EH (cell line): ENCODE measurements at regions not wholly inside any gene's neighbourhood (a gene's known extent, or its start where the extent isn't known, plus 50 kb on each side); places are given as distances from the start of the nearest gene placed in this dataset.

Experiments used
- DNase-seq: peaks from one replicate; pipeline ENCODE4 v3.0.0-alpha.2; 2015; ENCODE audit warnings: low read depth

DNA sequence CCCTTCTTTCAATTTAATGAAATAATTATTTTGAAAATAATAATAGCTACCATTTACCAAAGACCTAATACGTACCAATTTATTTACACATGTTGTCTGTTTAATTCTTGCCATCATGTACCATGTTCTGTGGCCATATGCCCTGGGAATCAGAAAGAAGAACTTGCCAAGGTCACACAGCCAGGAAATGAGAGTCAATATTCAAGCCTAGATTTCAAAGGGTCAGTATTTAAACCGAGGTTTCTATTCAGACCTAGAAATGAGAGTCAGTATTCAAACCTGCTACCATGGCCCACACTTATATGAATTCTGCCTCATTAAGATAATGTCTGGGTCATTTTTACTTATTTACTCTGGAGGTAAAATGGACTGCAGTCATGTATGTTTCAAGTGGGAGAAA is 103.6 kb upstream of the TBL1XR1 start:
- DNase-seq = no peak

DNA sequence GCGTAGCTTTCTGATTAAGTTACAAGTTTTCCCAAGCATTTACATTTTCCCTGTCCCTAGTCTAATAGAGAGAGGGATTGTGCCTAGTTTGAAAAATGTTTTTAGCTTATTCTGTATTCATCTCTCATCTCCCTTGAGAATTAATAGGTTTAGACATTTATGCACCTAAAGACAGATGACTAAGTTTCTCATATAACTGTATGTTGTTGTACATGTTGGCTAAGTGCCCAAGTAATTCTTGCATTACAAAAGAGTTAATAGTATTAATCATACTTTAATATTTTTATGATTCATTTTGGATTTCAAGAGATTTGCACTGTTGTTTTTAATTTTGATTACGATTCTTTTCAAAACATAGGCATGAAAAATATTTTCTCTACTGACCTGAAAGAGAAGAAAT is 109.0 kb upstream of the TBL1XR1 start:
- DNase-seq = peak; percentile 46

DNA sequence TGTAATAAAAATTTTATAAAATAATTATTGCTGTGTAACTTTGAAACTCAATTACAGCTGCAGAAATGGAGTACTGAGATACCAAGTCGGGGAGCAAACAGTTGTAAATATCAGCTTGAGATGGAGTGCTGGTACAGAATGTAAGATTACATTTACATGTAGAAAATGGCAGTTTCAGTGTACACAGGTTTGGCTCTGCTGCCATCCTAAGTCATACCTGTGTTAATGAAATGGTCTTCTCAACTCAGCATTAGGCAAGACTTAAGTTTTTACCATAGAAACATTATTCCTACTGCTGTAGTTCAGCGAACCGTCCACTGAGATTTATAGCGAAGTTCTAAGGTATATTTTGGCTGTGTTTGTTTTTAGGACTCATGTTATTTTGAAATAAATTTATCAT is 110.1 kb upstream of the TBL1XR1 start:
- DNase-seq = no peak

DNA sequence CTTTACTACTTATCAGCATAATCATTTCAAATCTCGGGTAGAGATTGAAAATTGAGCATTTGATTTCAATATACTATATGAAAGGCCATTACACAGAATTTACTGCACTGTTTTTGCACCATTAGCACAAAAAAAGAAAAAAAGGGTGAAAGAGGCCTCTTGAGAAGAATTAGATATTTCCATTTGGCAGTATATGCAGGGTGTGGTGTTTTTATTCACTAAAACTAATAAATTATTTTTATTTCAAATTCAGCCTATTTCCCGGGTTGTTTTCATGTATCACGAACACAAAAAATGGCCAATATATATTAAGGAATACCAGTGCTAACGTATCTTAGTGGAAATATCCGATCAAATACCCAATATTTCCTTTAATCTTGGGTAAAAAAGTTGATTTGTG is 110.5 kb upstream of the TBL1XR1 start:
- no peak for DNase-seq

DNA sequence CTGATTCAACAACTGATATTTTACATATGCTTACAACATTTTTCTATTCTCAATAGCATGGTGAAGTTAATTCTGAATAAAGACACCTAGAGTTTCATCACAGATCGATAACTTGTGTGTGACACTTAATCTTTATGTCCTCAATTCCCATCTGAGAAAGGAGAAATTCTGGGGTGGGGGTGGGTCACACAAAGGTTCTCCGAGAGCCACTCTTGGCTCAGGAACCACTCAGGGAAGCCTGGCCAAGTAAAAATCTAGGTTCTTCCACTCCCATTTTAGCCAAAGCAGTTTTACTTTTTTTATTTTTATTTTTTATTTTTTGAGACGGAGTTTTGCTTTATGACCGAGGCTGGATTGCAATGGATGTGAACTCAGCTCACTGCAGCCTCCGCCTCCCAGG is 111.0 kb upstream of the TBL1XR1 start:
- no peak for DNase-seq

DNA sequence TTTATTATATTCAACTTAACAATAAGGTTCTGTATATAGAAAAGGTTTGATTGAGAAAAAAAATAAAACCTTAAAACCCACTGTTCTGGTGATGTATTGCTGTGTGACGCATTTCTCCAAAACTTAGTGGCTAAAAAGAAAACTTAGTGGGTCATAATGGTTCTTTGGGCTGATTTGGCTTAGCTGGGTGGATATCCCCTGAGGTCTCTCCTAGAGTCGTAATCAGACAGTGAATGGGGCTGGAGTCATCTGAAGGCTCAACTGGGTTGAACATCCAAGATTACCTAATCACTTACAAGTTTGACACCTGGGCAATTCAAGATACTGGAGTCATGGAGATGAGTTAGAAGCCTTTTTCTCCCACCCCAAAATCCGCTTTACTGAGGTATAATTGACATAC is 111.6 kb upstream of the TBL1XR1 start:
- no peak for DNase-seq

DNA sequence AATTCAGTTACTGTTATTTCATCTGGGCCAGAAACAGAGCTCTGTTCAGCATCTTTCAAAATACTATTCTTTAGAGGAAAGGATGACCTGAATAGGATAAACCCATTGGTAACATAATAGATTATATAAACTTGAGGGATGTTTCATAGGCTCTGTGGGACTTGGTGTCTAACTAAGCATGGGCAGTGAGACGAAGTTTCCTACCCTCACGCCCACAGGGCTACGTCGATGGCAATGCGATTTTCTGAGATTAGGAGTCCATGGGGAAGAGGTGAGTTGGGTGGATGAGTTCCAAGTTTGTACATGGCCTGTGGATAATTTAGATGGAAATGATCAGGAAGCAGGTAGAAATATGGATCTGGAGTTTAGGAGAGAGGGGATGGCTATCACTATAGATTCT is 115.2 kb upstream of the TBL1XR1 start:
- no peak for DNase-seq

DNA sequence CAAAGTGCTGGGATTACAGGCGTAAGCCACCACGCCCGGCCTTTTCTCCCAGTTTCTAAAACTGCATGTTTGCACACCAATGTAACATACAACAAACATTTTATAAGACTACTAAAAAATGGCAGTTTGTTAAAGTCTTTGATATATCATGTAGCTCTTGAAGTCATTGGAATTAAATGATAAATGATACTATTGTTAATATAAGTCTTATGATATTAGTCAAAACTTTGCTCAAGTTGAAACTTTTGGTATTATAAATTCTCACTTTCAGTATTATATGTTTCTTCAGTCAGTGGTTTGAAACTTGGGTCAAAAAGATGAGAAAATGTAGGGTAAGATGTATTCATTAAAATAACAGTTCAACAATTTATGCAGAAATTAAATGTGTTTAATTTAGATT is 117.6 kb upstream of the TBL1XR1 start:
- DNase-seq = no peak

DNA sequence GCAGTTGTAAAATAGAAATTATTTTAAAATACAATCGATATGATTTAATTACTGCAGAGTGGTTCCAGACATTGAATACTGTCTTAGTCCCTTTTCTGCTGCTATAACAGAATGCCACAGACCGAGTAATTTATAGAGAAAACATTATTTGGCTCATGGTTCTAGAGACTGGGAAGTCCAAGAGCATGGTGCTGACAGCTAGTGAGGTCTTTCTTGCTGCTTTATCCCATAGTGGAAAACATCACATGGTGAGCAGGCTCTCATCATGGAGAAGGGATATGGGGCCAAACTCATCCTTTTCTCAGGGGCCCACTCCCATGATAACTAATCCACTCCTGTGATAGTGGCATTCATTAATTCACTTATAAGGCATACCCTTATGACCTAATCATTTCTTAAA is 120.0 kb upstream of the TBL1XR1 start:
- no peak for DNase-seq

DNA sequence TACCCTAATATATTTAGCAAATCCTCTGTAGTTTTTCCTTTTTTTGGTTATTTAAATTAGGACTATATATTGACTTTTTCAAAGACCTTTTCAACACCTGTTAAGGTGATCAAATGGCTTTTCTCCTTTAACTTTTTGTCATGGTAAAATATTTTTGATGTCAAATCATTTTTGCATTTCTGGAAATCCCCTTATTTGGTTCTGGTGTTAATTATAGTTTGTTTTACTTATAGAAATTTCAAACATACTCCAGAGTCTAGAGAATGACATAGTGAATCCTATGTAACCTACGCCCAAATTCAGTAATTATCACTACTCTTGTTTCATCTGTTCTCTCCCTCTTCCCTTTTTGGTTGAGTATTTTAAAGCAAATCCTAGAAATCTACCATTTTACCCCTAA is 121.3 kb upstream of the TBL1XR1 start:
- DNase-seq = no peak

DNA sequence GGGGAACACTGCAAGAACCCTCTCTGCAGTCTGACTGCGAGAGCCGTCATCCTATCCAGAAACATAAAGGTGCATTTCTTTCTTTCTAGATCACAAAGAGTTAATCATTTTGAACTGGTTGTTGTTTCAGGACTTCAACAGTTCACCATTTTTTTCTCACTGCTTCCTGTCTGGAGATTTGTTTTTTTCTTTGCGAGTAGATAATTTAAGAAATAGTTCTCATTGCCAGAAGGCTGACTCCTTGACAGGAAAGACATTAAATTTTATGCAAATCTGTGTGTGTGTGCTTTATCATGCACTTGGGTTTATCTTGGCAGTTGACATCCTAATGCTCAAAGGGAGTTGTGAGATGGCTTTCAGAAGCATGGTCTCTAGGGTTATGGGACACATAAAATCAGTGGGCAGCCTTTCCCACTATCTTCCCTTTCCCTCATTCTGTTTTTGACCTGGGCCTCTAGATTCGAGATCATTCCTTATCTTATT is 123.5 kb upstream of the TBL1XR1 start:
- DNase-seq = peak; percentile 88

DNA sequence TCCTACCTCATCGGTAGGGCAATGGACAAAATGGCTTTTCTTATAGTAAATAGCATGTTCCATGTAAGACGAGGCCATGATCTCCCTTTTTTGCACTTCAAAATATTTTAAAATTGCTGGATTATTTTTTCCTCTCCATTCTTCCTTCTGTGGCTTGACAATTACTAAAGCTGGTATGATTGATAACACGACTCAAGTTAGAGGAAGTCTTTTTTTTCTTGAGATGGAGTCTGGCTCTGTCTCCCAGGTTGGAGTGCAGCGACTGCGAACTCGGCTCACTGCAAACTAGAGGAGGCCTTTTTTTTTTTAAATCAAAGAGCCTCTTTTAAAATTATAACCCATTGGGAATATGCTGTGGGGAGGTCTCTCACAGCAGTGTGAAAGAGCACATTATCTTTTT is 124.5 kb upstream of the TBL1XR1 start:
- DNase-seq = no peak

DNA sequence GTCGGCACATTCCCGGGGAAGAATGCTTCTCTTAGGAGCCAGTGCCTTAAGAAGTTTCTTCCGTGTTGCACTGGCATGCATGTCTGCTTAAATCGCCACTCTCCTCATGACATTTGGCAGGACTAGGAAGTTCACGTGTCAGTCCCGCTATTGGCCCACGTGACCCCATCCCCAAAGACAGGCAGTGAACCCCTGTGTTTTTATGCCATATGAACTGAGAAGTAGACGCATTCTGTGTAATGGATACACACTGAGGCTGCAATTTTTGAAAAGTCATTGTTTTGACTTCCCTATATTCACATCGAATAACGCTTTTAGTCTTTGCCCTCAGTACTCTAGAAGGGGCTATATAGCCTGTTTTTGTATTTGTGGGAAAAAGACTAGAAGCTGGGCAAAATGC is 125.6 kb upstream of the TBL1XR1 start:
- no peak for DNase-seq

DNA sequence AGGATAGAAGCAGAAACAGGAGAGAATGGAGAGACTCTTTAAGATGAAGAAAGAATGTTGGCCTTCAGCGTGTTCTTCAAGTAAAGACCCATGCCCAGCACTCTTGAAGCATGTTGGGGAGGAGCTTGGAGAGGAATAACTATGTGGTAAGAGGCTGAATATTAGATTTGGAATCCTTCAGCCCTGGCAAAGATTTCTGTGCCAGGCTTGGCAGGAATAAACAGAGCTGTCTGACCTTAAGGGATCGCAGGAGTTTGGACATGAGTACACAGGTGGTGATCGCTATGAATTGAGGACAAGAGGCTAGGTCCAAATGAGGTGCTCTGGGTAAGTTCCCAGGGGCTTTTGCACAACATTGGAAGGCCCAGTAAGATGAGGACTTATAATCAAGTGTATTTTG is 132.6 kb upstream of the TBL1XR1 start:
- no peak for DNase-seq

DNA sequence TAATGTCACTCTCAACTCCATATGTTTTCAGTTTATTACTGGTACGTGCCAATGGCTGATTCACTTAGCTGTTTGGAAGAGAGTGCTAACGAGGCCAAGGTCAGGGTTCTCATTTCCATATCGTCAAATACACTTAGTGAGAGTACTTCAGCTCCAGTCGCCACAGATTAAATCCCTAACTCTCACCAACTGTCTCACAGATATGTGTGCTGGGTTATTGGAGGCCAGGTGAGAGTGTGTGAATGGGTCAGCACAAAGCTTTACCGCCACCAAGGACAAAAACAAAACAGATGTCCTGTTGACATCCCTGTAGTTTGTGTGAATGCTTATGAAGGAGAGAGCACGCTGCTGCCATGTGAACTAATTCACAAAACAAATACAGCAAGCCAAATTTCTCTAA is 133.5 kb upstream of the TBL1XR1 start:
- DNase-seq = peak; percentile 52

DNA sequence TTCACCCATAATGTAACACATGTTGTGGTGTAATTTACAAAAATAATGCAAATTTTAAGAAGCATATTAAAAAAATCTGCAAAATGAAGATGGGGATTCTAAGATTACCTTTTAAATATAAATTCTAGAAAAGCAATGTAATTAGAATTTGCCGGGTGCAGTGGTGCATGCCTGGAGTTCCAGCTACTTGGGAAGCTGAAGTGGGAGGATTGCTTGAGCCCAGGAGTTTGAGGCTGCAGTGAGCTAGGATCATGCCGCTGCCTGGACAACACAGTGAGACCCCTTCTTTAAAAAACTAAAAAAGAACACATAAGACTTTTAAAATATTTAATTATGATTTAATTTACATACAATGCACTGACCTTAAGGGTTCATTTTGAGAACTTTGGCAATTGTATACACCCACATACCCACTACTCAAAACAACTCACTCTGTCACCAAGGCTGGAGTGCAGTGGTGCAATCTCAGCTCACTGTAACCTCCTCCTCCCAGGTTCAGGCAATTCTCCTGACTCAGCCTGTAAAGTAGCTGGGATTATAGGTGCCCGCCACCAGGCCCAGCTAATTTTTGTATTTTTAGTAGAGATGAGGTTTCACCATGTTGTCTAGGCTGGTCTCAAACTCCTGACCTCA is 134.0 kb upstream of the TBL1XR1 start:
- DNase-seq = no peak

DNA sequence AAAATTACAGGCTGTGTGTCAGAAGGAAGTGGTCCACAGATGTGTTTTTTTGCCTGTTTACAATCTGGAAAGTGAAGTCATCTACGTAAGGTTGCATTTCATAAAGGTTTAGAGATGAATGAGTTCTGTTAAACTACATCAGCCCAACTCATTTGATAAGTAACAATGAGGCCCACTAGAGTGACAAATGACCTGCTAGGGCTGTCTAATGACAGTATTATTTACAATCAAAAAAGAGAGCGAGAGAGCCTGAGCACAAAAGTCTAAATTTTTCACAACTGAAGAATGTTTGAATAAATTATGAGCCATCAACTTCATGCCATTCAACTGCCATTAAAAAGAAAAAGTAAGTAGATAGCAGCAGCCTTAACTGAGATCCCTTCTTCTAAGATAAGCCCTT is 135.7 kb upstream of the TBL1XR1 start:
- DNase-seq = no peak

DNA sequence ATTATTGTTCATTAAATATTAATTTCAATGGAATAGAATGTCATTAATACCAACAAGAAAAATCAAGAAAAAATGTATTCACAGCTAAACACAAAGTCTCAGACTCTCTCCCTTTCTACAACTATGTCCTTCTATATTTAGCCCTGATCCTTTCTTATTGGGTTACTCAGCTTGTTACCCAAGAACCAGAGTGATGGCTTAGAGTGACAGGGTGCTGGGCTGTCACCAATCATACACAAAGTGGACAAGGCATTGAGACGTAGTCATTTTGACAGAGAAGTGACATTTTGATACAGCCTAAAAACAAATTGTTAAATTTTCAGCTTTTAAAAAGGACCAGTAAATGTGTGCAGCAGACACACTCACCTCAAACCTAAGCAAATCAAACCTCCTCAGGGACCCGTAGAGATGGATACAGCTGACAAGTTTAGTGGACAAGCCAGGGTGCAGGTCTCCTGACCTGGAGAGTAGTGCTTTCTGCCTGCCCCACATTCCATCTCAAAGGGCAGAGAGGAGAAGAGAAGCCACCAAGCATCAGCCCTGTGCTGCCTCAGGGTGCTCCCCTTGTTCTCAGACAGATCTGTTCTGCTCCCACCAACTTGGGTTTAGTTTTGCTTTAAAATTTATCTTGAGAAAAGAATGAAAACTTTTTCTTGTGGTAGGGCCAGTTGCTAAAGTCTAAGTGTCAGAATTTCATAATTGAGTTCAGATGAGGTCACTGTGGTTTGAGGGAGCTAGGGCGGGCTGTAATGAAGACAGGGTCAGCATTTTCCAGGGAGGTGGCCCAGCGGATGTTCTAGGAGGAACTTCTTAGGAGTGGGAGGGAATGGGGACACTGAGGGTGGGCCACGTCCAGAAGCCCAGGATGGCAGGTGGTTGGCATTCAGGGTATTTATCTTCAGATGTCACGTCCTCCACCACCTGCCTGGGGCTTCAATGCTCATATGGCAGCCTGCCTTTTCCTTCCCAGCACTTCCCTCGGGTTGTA is 136.5 kb upstream of the TBL1XR1 start:
- peak; percentile 29 for DNase-seq

DNA sequence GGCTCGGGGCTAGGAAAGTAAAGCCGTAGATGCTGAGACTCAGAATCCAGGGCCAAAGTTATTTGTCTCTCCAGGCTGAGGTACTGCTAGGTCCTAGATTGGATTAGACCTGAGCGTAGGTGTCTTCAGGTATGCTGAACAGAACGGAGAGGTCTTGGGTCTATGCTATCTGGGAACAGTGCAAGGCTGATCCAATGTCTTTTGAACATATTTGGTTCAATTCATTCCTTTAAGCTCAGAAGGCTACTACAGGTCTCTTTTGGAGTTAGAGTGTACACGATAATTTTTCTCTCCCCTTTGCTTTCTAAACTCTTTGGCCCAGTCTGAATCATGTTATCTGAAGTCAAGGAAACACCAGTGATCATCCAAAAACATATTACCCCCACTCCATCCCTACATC is 137.5 kb upstream of the TBL1XR1 start:
- DNase-seq = no peak

DNA sequence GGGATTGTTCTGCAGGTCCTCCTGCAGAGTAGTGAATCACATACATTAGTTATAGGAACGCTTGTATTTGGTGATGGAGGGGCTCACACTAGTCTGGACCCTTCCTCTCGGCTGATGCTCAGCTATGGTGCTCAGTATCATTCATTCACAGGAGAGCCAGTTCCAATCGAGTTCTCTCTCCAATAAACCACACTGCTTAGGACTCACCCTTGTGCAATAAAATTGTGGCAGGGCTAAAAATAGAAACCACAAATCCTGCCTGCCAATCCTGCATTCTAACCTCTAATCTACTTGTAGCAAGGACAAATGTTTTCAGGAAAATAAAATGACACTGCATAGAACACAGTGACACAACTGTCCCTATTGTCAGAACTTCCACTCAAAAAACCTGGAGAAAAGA is 138.4 kb upstream of the TBL1XR1 start:
- peak; percentile 76 for DNase-seq

DNA sequence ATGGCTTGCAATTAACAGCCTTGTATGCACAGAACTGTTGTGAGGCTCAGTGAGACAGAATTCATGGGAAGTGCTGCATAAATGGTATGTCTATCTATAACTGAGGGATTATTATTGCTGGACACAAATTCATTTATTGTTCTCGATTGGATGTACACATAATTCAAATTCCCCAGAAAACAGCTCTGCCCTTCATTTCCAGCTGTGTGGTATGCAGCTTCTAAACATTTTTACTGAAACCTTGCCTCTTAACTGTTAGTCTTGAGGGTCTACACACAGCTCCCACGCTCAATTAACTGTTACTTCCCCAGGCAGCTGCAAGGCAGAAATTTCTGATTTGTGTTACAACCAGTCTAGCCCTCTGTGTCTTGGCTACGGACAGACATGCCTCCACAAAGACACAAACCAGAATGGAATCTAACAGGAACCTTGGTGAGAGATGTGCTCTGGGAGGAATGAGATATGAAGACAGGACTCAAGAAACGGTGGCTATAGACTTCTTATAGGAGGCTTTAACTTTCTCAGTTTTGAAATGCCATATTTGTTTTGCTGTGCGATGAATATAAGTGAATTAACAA is 139.7 kb upstream of the TBL1XR1 start:
- peak; percentile 51 for DNase-seq

DNA sequence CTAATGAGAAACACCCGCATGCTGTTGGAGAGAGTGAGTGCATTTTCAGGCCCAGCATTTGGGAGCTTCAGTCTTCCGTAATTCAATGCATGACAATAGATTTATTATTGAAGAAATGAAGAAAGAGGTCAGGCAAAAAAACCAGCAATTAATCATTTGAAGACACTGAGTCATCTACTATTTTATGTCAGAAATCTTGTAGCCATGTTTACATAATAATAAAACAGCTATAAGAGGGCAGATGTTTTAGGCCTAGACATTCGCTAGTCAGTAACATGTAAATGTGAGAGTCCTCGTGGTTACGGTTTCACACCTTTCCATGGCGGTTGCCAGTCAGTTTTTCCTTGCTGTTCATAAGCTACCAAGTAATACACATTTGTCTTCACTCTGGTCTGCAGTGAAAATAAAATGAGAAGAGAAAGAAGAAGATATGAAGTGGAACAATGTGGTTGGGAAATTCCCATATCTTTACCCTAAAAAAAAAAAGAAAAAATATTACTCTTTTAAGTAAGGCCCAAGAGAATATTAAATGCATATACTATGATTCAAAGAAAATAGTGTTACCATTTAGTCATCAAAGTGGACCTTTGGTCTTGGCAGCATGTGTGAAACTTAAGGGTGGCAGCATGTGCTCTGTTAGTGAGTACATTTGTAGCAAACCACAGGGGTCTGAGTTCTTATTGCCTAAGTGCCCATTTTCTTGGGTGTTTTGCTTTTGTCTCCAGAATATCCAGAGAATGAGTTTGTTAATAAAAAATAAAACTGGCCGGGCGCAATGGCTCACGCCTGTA is 140.5 kb upstream of the TBL1XR1 start:
- peak; percentile 80 for DNase-seq
